Heart left ventricle (tissue), 13 donors: ENCODE measurements at regions not wholly inside any gene's neighbourhood (a gene's known extent, or its start where the extent isn't known, plus 50 kb on each side); places are given as distances from the start of the nearest gene placed in this dataset.

Experiments
- CTCF ChIP-seq, 12 donors: fragments of 200-600 bp; sonication (generic) in 4 of 12; IDR thresholded peaks; one replicate each; pipeline versions ENCODE4 v1.5.0 to v1.8.0; 2018 to 2022; ENCODE audit warnings: antibody characterized with exemption in 12 of 12, mild to moderate bottlenecking in 5 of 12
- POLR2A ChIP-seq, 2 donors: fragments of 450-650 bp; IDR thresholded peaks; one replicate each; pipeline ENCODE4 v1.6.1; 2017; ENCODE audit warnings: antibody characterized with exemption in 2 of 2, mild to moderate bottlenecking in 2 of 2, moderate library complexity in 2 of 2
- donor health status: ischemic (EF 13 %, LVEDD 7.1; RV severe dilation, severe dysfunction).
- donor health status: DM: no; HTN: yes; CAD: no.
- donor health status: DM: no; HTN: no; CAD: no.
- donor health status: ischemic (EF 25% LVEDD 6.9; RV normal size, moderate dysfunction).
- donor health status: ischemic (EF 25% LVEDD 5.7; RV mildly dilated, moderate dysfunction).
- donor health status: ischemic (EF 35%, LVEDD 5.7; RV mildly dilated, moderate dysfunction).
- donor health status: nonischemic (EF 11% LVEDD 7.7; RV severe dilation, severe dysfunction).
- donor health status: DM: yes; HTN: yes; CAD: no.
- donor health status: PGD.
- donor health status: ischemic (EF 29% LVEDD 5.4; RV normal size, mild dysfunction).
- donor health status: nonischemic (EF 23%, LVEDD 6.1; RV moderate dilation, normal function).

GRCh38 chr9:75639971-75640610 lies 250.4 kb upstream of the PCSK5 start:
- TF ChIP-seq CTCF (IDR thresholded peaks at IDR 0.05), result no peak
- TF ChIP-seq POLR2A (IDR thresholded peaks at IDR 0.05), result no peak
